ENCODE measurements at regions not wholly inside any gene's neighbourhood (a gene's known extent, or its start where the extent isn't known, plus 50 kb on each side); places are given as distances from the start of the nearest gene placed in this dataset.

- H3K4me3 ChIP-seq = no peak overlapping the region
- H3K4me1 ChIP-seq = no peaks in the 10 kb centered on the region
- no peaks in the 10 kb centered on the region for H3K27me3 ChIP-seq
- no peaks in the 10 kb centered on the region for H3K36me3 ChIP-seq
- no peak overlapping the region for H3K27ac ChIP-seq
- intact Hi-C loops (cut with DNase I) = no loop called here
- 16% methylated on average over 5 of the region's 5 CpGs for WGBS (ENCODE audit: insufficient coverage, low coverage, low lambda C conversion rate, missing lambda C conversion rate)
- H3K9me3 ChIP-seq = no peaks in the 10 kb centered on the region
- TF ChIP-seq POLR2A (IDR thresholded peaks at IDR 0.05) = no peak
- no peak for TF ChIP-seq CTCF (IDR thresholded peaks at IDR 0.05)
- no peak for ATAC-seq
- peak in 1 of 3 donors; percentile 41 for DNase-seq
Observed at GRCh38 chr5:152246401-152246800, 158.7 kb downstream of the NMUR2 start.

- WGBS (ENCODE audit: insufficient coverage, low coverage, low lambda C conversion rate, missing lambda C conversion rate) = 40% methylated on average over 2 of the region's 2 CpGs
- Histone ChIP-seq H3K9me3 (no peaks in the 10 kb centered on the region), H3K27ac (no peak overlapping the region), H3K36me3 (no peaks in the 10 kb centered on the region), H3K4me1 (no peaks in the 10 kb centered on the region), H3K27me3 (no peaks in the 10 kb centered on the region), H3K4me3 (no peak overlapping the region)
- no peak for DNase-seq
- no peak for TF ChIP-seq CTCF (IDR thresholded peaks at IDR 0.05)
- no peak for TF ChIP-seq POLR2A (IDR thresholded peaks at IDR 0.05)
- ATAC-seq = no peak
- intact Hi-C loops (cut with DNase I) = no loop called here
Observed at GRCh38 chr5:152237531-152237930, 167.5 kb downstream of the NMUR2 start.

- DNase-seq (no peak), ATAC-seq (no peak)
- H3K27me3 ChIP-seq = no peaks in the 10 kb centered on the region
- no peak overlapping the region for H3K27ac ChIP-seq
- no peaks in the 10 kb centered on the region for H3K36me3 ChIP-seq
- H3K9me3 ChIP-seq = peaks cover 0 to 4% (median 0%) of the 10 kb centered on the region in 4 donors
- 63% methylated on average over 7 of the region's 7 CpGs for WGBS (ENCODE audit: insufficient coverage, low coverage, low lambda C conversion rate, missing lambda C conversion rate)
- TF ChIP-seq POLR2A (IDR thresholded peaks at IDR 0.05) = no peak
- no peak for TF ChIP-seq CTCF (IDR thresholded peaks at IDR 0.05)
- intact Hi-C loops (cut with DNase I) = no loop called here
- no peaks in the 10 kb centered on the region for H3K4me1 ChIP-seq
- no peak overlapping the region for H3K4me3 ChIP-seq
Observed at GRCh38 chr5:152226191-152226590, 178.9 kb downstream of the NMUR2 start.

- no peaks in the 10 kb centered on the region for H3K4me1 ChIP-seq
- intact Hi-C loops (cut with DNase I) = no loop called here
- no peak overlapping the region for H3K4me3 ChIP-seq
- DNase-seq (no peak), ATAC-seq (no peak)
- WGBS (ENCODE audit: insufficient coverage, low coverage, low lambda C conversion rate, missing lambda C conversion rate) = 57% methylated on average over 4 of the region's 5 CpGs
- TF ChIP-seq CTCF (IDR thresholded peaks at IDR 0.05) (no peak), POLR2A (IDR thresholded peaks at IDR 0.05) (no peak)
- no peaks in the 10 kb centered on the region for H3K9me3 ChIP-seq
- no peak overlapping the region for H3K27ac ChIP-seq
- H3K36me3 ChIP-seq = no peaks in the 10 kb centered on the region
- H3K27me3 ChIP-seq = no peaks in the 10 kb centered on the region
Observed at GRCh38 chr5:152221721-152222629, 183.1 kb downstream of the NMUR2 start.

All from right lobe of liver (tissue), 6 donors.